HAP-1 (cell line): ENCODE measurements at regions not wholly inside any gene's neighbourhood (a gene's known extent, or its start where the extent isn't known, plus 50 kb on each side); places are given as distances from the start of the nearest gene placed in this dataset.

Experiments
- DNase-seq, 2 experiments: peaks; one replicate each; pipeline ENCODE4 v3.0.0-alpha.2; 2016 to 2020; ENCODE audit warnings: low spot score in 2 of 2
- H3K27me3 ChIP-seq: fragments of 250-450 bp; sonication (Bioruptor Pico); 2 replicates; pipeline ENCODE4 v1.5.1; 2020; ENCODE audit warnings: low read depth, mild to moderate bottlenecking, moderate library complexity
- H3K36me3 ChIP-seq: fragments of 250-450 bp; sonication (Bioruptor Pico); replicated peaks from 2 replicates; pipeline ENCODE4 v1.5.1; 2020; ENCODE audit warnings: mild to moderate bottlenecking
- H3K4me1 ChIP-seq: fragments of 250-450 bp; sonication (Bioruptor Pico); 2 replicates; pipeline ENCODE4 v1.5.1; 2020; ENCODE audit warnings: mild to moderate bottlenecking
- H3K4me3 ChIP-seq: fragments of 250-450 bp; sonication (Bioruptor Pico); 2 replicates; pipeline ENCODE4 v1.5.1; 2020; ENCODE audit warnings: mild to moderate bottlenecking, moderate library complexity
- H3K9me3 ChIP-seq: fragments of 250-450 bp; sonication (Bioruptor Pico); 2 replicates; pipeline ENCODE4 v1.5.1; 2020; ENCODE audit warnings: mild to moderate bottlenecking, moderate library complexity
- in situ Hi-C: fragments of 300-500 bp; cut with MboI; formaldehyde crosslinking; loops from 3 replicates; pipeline ENCODE4 v1.14.3; 2020; ENCODE audit warnings: low sequenced_read_pairs, inconsistent platforms, mixed read lengths

DNA sequence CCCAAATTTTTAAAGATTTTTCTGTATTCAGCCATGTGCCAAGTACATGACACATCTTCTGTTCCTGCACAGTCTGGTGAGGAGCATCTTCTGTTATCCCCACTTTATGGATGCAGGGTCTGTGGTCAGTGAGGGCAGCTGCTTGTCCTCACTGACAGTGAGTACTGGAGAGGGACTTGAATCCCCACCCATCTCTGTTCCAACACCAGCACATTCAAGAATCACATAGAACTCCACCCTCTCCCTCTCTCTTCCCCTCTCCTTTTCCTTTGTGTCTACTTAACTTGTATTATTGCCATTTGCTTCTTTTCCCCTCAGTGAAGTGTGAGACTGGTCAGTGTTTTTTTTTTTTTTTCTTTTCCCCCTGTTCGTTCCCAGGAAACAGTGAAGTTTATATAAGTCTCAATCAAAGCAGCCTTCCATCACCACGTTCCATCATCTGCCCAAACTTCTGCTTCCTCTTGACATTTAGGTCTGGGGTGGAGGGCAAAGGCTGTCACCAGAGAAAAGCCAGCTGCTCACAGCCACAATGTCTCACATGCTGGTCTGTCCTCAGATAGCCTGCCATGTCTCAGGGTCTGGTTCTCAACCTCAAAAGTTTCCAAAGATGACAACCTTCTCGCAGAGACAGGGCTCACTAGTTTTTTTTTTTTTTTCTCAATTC lies 110.0 kb upstream of the SSTR4 start:
- H3K36me3 ChIP-seq, result no peaks in the 10 kb centered on the region
- H3K27me3 ChIP-seq, result no peaks in the 10 kb centered on the region
- in situ Hi-C loops, result no loop called here
- H3K4me1 ChIP-seq, result no peaks in the 10 kb centered on the region
- H3K9me3 ChIP-seq, result no peaks in the 10 kb centered on the region; the same call in 1 of the 2 replicates
- no peak overlapping the region for H3K4me3 ChIP-seq
- no peak for DNase-seq

GRCh38 chr20:22925613-22925983 lies 109.5 kb upstream of the SSTR4 start:
- Histone ChIP-seq H3K27me3 (no peaks in the 10 kb centered on the region), H3K9me3 (no peaks in the 10 kb centered on the region; the same call in 1 of the 2 replicates), H3K36me3 (no peaks in the 10 kb centered on the region), H3K4me1 (no peaks in the 10 kb centered on the region), H3K4me3 (no peak overlapping the region)
- no peak for DNase-seq
- in situ Hi-C loops, result no loop called here

GRCh38 chr20:22927537-22927936 lies 107.6 kb upstream of the SSTR4 start:
- Histone ChIP-seq H3K4me3 (no peak overlapping the region), H3K9me3 (no peaks in the 10 kb centered on the region; the same call in 1 of the 2 replicates), H3K4me1 (no peaks in the 10 kb centered on the region), H3K36me3 (no peaks in the 10 kb centered on the region), H3K27me3 (no peaks in the 10 kb centered on the region)
- no peak for DNase-seq
- in situ Hi-C loops, result no loop called here

DNA sequence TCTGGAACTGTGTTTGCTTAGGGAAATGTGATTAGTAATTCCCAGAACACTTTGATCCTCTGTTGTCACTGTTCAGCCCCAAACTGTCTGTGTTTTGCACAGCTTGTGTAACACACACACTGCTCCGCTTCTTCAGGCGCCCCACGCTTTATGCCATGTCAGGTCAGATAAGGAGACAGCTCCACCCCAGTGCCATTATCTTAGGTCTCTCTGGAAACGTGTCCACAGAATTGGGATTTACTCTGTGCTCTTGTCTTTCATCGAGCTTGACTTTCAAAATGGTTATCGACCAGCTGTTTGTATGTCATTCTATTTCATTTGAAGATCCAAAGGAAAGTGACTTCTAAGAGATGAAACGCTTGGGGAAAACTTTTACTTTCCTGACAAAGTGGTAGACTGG lies 106.4 kb upstream of the SSTR4 start:
- in situ Hi-C loops, result no loop called here
- DNase-seq, result no peak
- Histone ChIP-seq H3K36me3 (no peaks in the 10 kb centered on the region), H3K27me3 (no peaks in the 10 kb centered on the region), H3K9me3 (no peaks in the 10 kb centered on the region), H3K4me3 (no peak overlapping the region), H3K4me1 (no peaks in the 10 kb centered on the region)

DNA sequence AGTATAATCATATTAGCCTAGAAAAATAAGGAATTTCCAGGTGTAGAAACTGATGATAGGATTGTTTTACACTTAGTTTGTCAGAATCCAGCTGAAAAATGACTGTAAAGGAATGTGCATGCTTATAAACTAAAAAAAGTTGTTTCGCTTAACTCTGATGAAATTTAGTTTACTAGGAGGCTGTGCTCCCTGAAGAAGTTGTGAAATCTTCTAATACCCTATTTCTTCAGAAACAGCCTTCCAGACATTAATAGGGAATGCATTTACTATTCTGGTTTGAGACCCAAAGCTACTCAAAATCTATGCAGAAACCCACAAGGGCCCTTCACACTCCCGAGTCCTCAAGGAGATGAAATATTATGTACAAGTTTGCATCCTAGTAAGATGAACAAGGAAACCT lies 105.5 kb upstream of the SSTR4 start:
- Histone ChIP-seq H3K36me3 (no peaks in the 10 kb centered on the region), H3K27me3 (no peaks in the 10 kb centered on the region), H3K4me1 (no peaks in the 10 kb centered on the region), H3K4me3 (no peak overlapping the region), H3K9me3 (no peaks in the 10 kb centered on the region)
- in situ Hi-C loops, result no loop called here
- DNase-seq, result no peak

GRCh38 chr20:22931653-22932608 lies 103.2 kb upstream of the SSTR4 start:
- Histone ChIP-seq H3K4me1 (no peaks in the 10 kb centered on the region), H3K4me3 (no peak overlapping the region), H3K27me3 (no peaks in the 10 kb centered on the region), H3K36me3 (no peaks in the 10 kb centered on the region), H3K9me3 (no peaks in the 10 kb centered on the region)
- no peak for DNase-seq
- in situ Hi-C loops, result no loop called here

DNA sequence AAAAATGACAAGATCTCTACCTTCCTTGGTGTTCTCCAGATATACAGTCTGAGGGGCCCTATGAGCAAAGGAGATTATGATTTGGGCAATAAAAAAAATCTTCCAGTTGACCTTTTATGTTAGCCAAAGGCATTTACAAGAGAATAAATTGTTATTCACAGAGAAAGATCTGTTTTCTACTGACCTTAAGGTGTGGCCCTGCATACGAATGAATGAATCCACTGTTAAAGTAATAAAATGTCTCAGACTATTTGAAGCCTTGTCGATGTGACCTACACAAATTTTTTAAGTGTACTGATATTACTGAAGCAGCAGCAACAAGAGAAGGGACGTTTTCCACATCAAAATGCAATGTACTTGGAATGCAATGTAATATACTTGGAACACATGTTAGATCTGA lies 95.9 kb upstream of the SSTR4 start:
- in situ Hi-C loops, result no loop called here
- Histone ChIP-seq H3K27me3 (no peaks in the 10 kb centered on the region), H3K36me3 (no peaks in the 10 kb centered on the region), H3K9me3 (no peaks in the 10 kb centered on the region), H3K4me3 (no peak overlapping the region), H3K4me1 (no peaks in the 10 kb centered on the region)
- DNase-seq, result no peak

- no peaks in the 10 kb centered on the region for H3K9me3 ChIP-seq
- no peak overlapping the region for H3K4me3 ChIP-seq
- no peaks in the 10 kb centered on the region for H3K27me3 ChIP-seq
- no peaks in the 10 kb centered on the region for H3K4me1 ChIP-seq
- in situ Hi-C loops, result no loop called here
- H3K36me3 ChIP-seq, result no peaks in the 10 kb centered on the region
- no peak for DNase-seq
Observed at GRCh38 chr20:22940350-22940749, 94.8 kb upstream of the SSTR4 start.

DNA sequence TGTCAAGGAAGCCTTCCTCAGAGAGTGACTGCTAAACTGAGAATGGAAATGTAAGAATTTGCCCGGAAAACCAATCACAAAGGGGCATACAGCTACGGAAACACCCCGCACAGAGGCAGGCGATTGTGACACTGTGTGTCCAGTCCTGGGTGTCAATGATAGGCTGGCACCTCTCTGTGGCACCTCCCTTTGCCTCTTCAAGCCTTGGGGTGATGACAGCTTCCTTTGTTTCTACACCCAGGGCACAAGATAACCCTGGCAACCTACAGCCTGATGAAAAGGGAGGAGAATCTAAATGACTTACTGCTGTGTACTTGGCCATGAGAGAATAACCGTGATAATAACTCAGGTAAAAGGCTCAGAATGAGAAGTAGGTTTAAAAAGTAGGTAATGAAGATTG lies 93.6 kb upstream of the SSTR4 start:
- Histone ChIP-seq H3K9me3 (no peaks in the 10 kb centered on the region), H3K36me3 (no peaks in the 10 kb centered on the region), H3K27me3 (no peaks in the 10 kb centered on the region), H3K4me3 (no peak overlapping the region), H3K4me1 (no peaks in the 10 kb centered on the region)
- in situ Hi-C loops, result no loop called here
- DNase-seq, result no peak

- H3K27me3 ChIP-seq, result no peaks in the 10 kb centered on the region
Observed at GRCh38 chr20:22942742-22943141, 92.4 kb upstream of the SSTR4 start.

GRCh38 chr20:22944062-22944461 lies 91.0 kb upstream of the SSTR4 start:
- no peak for DNase-seq
- H3K36me3 ChIP-seq, result no peaks in the 10 kb centered on the region
- no peaks in the 10 kb centered on the region for H3K4me1 ChIP-seq
- no peaks in the 10 kb centered on the region for H3K9me3 ChIP-seq
- in situ Hi-C loops, result no loop called here
- no peak overlapping the region for H3K4me3 ChIP-seq
- H3K27me3 ChIP-seq, result no peaks in the 10 kb centered on the region

More at GRCh38 chr20:22942742-22943141, 92.4 kb upstream of the SSTR4 start:
- no peak overlapping the region for H3K4me3 ChIP-seq
- H3K4me1 ChIP-seq, result no peaks in the 10 kb centered on the region
- no peaks in the 10 kb centered on the region for H3K36me3 ChIP-seq
- in situ Hi-C loops, result no loop called here
- no peak for DNase-seq
- H3K9me3 ChIP-seq, result no peaks in the 10 kb centered on the region

DNA sequence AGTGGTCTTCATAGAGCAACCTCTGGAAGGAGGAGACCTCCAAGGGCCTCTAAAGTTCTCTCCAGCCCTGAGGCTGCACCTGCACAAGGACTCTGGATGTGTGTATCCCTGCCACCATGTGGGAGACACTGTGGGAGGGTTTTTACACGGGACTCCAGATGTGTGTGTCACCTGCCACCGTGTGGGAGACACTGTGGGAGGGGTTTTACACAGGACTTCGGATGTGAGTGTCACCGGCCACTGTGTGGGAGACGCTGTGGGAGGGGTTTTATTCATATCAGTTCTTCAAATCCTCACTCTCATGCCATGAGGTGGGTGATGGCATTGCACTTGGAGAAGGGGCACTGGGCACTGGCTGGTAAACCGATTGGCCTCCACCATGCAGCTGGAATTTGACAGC lies 90.2 kb upstream of the SSTR4 start:
- no peaks in the 10 kb centered on the region for H3K4me1 ChIP-seq
- H3K36me3 ChIP-seq, result no peaks in the 10 kb centered on the region
- in situ Hi-C loops, result no loop called here
- no peaks in the 10 kb centered on the region for H3K27me3 ChIP-seq
- no peak overlapping the region for H3K4me3 ChIP-seq
- DNase-seq, result no peak
- H3K9me3 ChIP-seq, result no peaks in the 10 kb centered on the region

DNA sequence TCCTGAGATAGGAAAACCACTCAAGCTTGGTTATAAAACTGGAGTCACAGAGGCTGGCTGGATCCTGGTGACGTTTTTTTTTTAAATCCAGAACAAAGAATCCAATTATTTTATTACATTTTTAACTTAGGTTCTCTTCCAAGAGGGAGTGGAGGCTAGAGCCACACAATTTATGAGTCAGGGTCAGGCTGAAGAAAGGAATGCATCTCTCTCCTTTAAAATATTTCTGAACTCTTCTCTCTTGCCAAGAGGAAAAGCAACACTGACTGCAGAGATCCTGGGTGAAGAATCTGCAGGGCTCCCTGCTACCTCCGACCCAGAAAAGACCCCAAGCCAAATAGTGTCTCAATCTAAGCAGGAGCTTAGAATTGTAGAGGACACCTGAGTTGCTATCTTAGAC lies 88.5 kb upstream of the SSTR4 start:
- Histone ChIP-seq H3K4me3 (no peak overlapping the region), H3K4me1 (no peaks in the 10 kb centered on the region), H3K36me3 (no peaks in the 10 kb centered on the region), H3K9me3 (no peaks in the 10 kb centered on the region), H3K27me3 (no peaks in the 10 kb centered on the region)
- in situ Hi-C loops, result no loop called here
- DNase-seq, result no peak

DNA sequence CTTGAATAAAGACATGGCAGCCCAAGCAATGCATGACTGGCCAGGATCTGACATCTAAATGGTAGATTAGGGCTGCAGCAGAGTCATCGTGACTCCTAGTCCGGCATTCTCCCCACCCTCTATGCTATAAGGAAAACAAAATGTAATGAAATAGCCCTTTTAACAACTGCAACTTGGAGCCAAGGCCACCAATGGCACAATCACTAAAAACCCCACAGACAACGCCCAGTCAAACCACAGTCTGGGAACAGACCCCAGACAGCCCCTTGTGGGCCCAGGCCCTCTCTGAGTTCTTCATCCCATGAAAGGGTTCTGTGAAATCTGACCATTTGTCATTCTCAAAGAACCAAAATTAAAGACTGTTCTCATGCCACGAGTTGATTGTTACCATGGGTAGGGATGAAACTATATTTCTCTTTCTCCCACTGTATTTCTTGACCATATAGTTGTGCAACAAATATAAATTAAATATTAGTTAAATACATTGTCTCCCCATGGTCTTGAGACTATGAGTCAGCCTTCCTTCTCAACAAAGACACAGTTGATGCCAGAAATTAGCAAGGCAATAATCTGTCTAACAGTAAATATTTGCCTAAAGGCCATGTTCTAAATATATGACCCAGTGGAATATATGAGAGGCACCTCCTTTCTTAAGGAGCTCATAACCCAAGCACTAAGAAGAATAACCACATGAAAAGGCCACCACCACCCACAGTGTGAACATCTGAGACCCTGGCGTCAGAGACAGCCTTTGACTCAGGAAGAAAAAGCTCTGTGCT lies 85.6 kb upstream of the SSTR4 start:
- no peaks in the 10 kb centered on the region for H3K9me3 ChIP-seq
- no peak for DNase-seq
- in situ Hi-C loops, result no loop called here
- H3K4me1 ChIP-seq, result no peaks in the 10 kb centered on the region
- H3K27me3 ChIP-seq, result no peaks in the 10 kb centered on the region
- H3K36me3 ChIP-seq, result no peaks in the 10 kb centered on the region
- no peak overlapping the region for H3K4me3 ChIP-seq
